Omental fat pad (tissue), 3 donors: ENCODE measurements at regions not wholly inside any gene's neighbourhood (a gene's known extent, or its start where the extent isn't known, plus 50 kb on each side); places are given as distances from the start of the nearest gene placed in this dataset.

Source experiments
- ATAC-seq: fragments of 150-250 bp; one replicate; pipeline ENCODE4 v1.9.1; 2016; ENCODE audit warnings: mild to moderate bottlenecking, moderate library complexity; ENCODE audit not compliant: low FRiP score
- DNase-seq: peaks from one replicate; pipeline ENCODE4 v3.0.0-alpha.2; 2019; ENCODE audit warnings: low spot score
- CTCF ChIP-seq, 3 donors: fragments of 450-650 bp; IDR thresholded peaks; one replicate each; pipeline ENCODE4 v1.5.1; 2016 to 2017; ENCODE audit warnings: antibody characterized with exemption in 3 of 3, mild to moderate bottlenecking in 3 of 3, moderate library complexity in 2 of 3

- DNase-seq (no peak), ATAC-seq (no peak)
- no peak for TF ChIP-seq CTCF (IDR thresholded peaks at IDR 0.05)
These were observed 457.9 kb downstream of the FOXO1 start for GRCh38 chr13:40208517-40208916.

GRCh38 chr13:40210865-40211585 lies 455.4 kb downstream of the FOXO1 start:
- DNase-seq: no peak
- TF ChIP-seq CTCF (IDR thresholded peaks at IDR 0.05): no peak
- ATAC-seq: no peak

- ATAC-seq: no peak
- no peak for TF ChIP-seq CTCF (IDR thresholded peaks at IDR 0.05)
These were observed 454.9 kb downstream of the FOXO1 start for GRCh38 chr13:40211586-40211968.

GRCh38 chr13:40213779-40214178 lies 452.7 kb downstream of the FOXO1 start:
- no peak for DNase-seq
- TF ChIP-seq CTCF (IDR thresholded peaks at IDR 0.05): no peak
- ATAC-seq: no peak

More at GRCh38 chr13:40211586-40211968, 454.9 kb downstream of the FOXO1 start:
- DNase-seq: no peak

GRCh38 chr13:40215311-40215710 lies 451.1 kb downstream of the FOXO1 start:
- DNase-seq: no peak
- ATAC-seq: no peak

GRCh38 chr13:40215747-40216146 lies 450.7 kb downstream of the FOXO1 start:
- ATAC-seq: no peak
- DNase-seq: no peak
- no peak for TF ChIP-seq CTCF (IDR thresholded peaks at IDR 0.05)

More at GRCh38 chr13:40215311-40215710, 451.1 kb downstream of the FOXO1 start:
- no peak for TF ChIP-seq CTCF (IDR thresholded peaks at IDR 0.05)

GRCh38 chr13:40217675-40218074 lies 448.8 kb downstream of the FOXO1 start:
- no peak for TF ChIP-seq CTCF (IDR thresholded peaks at IDR 0.05)
- ATAC-seq: no peak
- no peak for DNase-seq
